Liver (tissue), 3 donors: ENCODE measurements at regions not wholly inside any gene's neighbourhood (a gene's known extent, or its start where the extent isn't known, plus 50 kb on each side); places are given as distances from the start of the nearest gene placed in this dataset.

Source experiments
- CTCF ChIP-seq: fragments of 150-350 bp; IDR thresholded peaks from 2 replicates; pipeline ENCODE4 v1.5.1; 2017; ENCODE audit warnings: improper control_type of control experiment, low read depth, low read length; ENCODE audit not compliant: missing input control
- EGR1 ChIP-seq, 2 donors: IDR thresholded peaks; 2 replicates each; pipeline ENCODE4 v1.6.1; 2016 to 2018; ENCODE audit warnings: antibody characterized with exemption in 2 of 2, low read depth in 2 of 2
- GABPA ChIP-seq, 2 donors: IDR thresholded peaks in 1 of 2; conservative IDR thresholded peaks in 1 of 2; 2 replicates each; pipeline ENCODE4 v1.6.1; 2016; ENCODE audit warnings: antibody characterized with exemption in 2 of 2, mild to moderate bottlenecking in 1 of 2, moderate library complexity in 1 of 2
- JUND ChIP-seq, 2 donors: IDR thresholded peaks; 2 replicates each; pipeline ENCODE4 v1.6.1; 2016; ENCODE audit warnings: antibody characterized with exemption in 2 of 2
- MAX ChIP-seq: IDR thresholded peaks from 2 replicates; pipeline ENCODE4 v1.6.1; 2016; ENCODE audit warnings: antibody characterized with exemption
- RAD21 ChIP-seq, 2 donors: IDR thresholded peaks; 2 replicates each; pipeline ENCODE4 v1.6.1; 2016; ENCODE audit warnings: antibody characterized with exemption in 2 of 2, mild to moderate bottlenecking in 2 of 2
- REST ChIP-seq: IDR thresholded peaks from 2 replicates; pipeline ENCODE4 v1.6.1; 2016; ENCODE audit warnings: antibody characterized with exemption, mild to moderate bottlenecking
- RXRA ChIP-seq, 2 donors: IDR thresholded peaks; 2 replicates each; pipeline ENCODE4 v1.6.1; 2017 to 2018; ENCODE audit warnings: antibody characterized with exemption in 2 of 2, mild to moderate bottlenecking in 1 of 2
- SP1 ChIP-seq: IDR thresholded peaks from 2 replicates; pipeline ENCODE4 v1.6.1; 2018; ENCODE audit warnings: antibody characterized with exemption, mild to moderate bottlenecking
- TAF1 ChIP-seq: conservative IDR thresholded peaks from 2 replicates; pipeline ENCODE4 v1.6.1; 2016; ENCODE audit warnings: antibody characterized with exemption, mild to moderate bottlenecking
- YY1 ChIP-seq: IDR thresholded peaks from 2 replicates; pipeline ENCODE4 v1.6.1; 2016; ENCODE audit warnings: antibody characterized with exemption, mild to moderate bottlenecking
- ZBTB33 ChIP-seq: IDR thresholded peaks from 2 replicates; pipeline ENCODE4 v1.6.1; 2016; ENCODE audit warnings: antibody characterized with exemption
- donor health status: healthy.
- donor health status: healthy.

GRCh38 chr2:133717497-133717896, 149.2 kb upstream of the NCKAP5 start:
- TF ChIP-seq CTCF (no peak), SP1 (no peak), ZBTB33 (no peak), YY1 (no peak), RXRA (IDR thresholded peaks at IDR 0.05) (no peak), JUND (IDR thresholded peaks at IDR 0.05) (no peak), TAF1 (no peak), EGR1 (IDR thresholded peaks at IDR 0.05; ENCODE audit: low read depth in 2 of 2) (no peak), REST (no peak), RAD21 (IDR thresholded peaks at IDR 0.05) (no peak), MAX (no peak), GABPA (IDR thresholded peaks at IDR 0.05 in 1 of 2, conservative IDR thresholded peaks at IDR 0.05 in 1 of 2) (no peak)
